ENCODE measurements at regions not wholly inside any gene's neighbourhood (a gene's known extent, or its start where the extent isn't known, plus 50 kb on each side); places are given as distances from the start of the nearest gene placed in this dataset.

GRCh38 chr12:107144441-107144840, 51.1 kb upstream of the CRY1 start:
- Histone ChIP-seq H3K27ac (ENCODE audit: low read depth in 1 of 2, low read length in 1 of 2) (no peak overlapping the region), H3K36me3 (ENCODE audit: control insufficient read depth in 2 of 2, insufficient read depth in 2 of 2, low read length in 1 of 2) (no peaks in the 10 kb centered on the region), H3K4me1 (ENCODE audit: control insufficient read depth in 2 of 2, insufficient read depth in 2 of 2, low read length in 2 of 2) (no peaks in the 10 kb centered on the region), H3K27me3 (ENCODE audit: control insufficient read depth in 2 of 2, insufficient read depth in 1 of 2, low read length in 1 of 2) (peaks cover 0 to 2% of the 10 kb centered on the region in 2 donors), H3K9me3 (ENCODE audit: control insufficient read depth in 2 of 2, insufficient read depth in 1 of 2, low read length in 1 of 2) (no peaks in the 10 kb centered on the region), H3K4me3 (ENCODE audit: low read length in 2 of 2) (no peak overlapping the region)
- DNase-seq (ENCODE audit: low read depth in 6 of 9, low spot score in 9 of 9), result no peak
- WGBS, result 95% methylated on average over 7 of the region's 7 CpGs

GRCh38 chr12:107144990-107145389, 51.6 kb upstream of the CRY1 start:
- 86% methylated on average over 2 of the region's 2 CpGs for WGBS
- no peaks in the 10 kb centered on the region for H3K9me3 ChIP-seq (ENCODE audit: control insufficient read depth in 2 of 2, insufficient read depth in 1 of 2, low read length in 1 of 2)
- no peak overlapping the region for H3K4me3 ChIP-seq (ENCODE audit: low read length in 2 of 2)
- no peak for DNase-seq (ENCODE audit: low read depth in 6 of 9, low spot score in 9 of 9)
- H3K4me1 ChIP-seq (ENCODE audit: control insufficient read depth in 2 of 2, insufficient read depth in 2 of 2, low read length in 2 of 2), result no peaks in the 10 kb centered on the region
- no peaks in the 10 kb centered on the region for H3K36me3 ChIP-seq (ENCODE audit: control insufficient read depth in 2 of 2, insufficient read depth in 2 of 2, low read length in 1 of 2)
- no peak overlapping the region for H3K27ac ChIP-seq (ENCODE audit: low read depth in 1 of 2, low read length in 1 of 2)
- peaks cover 0 to 2% of the 10 kb centered on the region in 2 donors for H3K27me3 ChIP-seq (ENCODE audit: control insufficient read depth in 2 of 2, insufficient read depth in 1 of 2, low read length in 1 of 2)

GRCh38 chr12:107145397-107145796, 52.0 kb upstream of the CRY1 start:
- DNase-seq (ENCODE audit: low read depth in 6 of 9, low spot score in 9 of 9), result no peak
- WGBS, result 77% methylated on average over 6 of the region's 6 CpGs
- no peaks in the 10 kb centered on the region for H3K9me3 ChIP-seq (ENCODE audit: control insufficient read depth in 2 of 2, insufficient read depth in 1 of 2, low read length in 1 of 2)
- no peaks in the 10 kb centered on the region for H3K4me1 ChIP-seq (ENCODE audit: control insufficient read depth in 2 of 2, insufficient read depth in 2 of 2, low read length in 2 of 2)
- H3K36me3 ChIP-seq (ENCODE audit: control insufficient read depth in 2 of 2, insufficient read depth in 2 of 2, low read length in 1 of 2), result no peaks in the 10 kb centered on the region
- H3K4me3 ChIP-seq (ENCODE audit: low read length in 2 of 2), result no peak overlapping the region
- H3K27ac ChIP-seq (ENCODE audit: low read depth in 1 of 2, low read length in 1 of 2), result no peak overlapping the region
- H3K27me3 ChIP-seq (ENCODE audit: control insufficient read depth in 2 of 2, insufficient read depth in 1 of 2, low read length in 1 of 2), result peaks cover 0 to 2% of the 10 kb centered on the region in 2 donors

- peaks cover 0 to 2% of the 10 kb centered on the region in 2 donors for H3K27me3 ChIP-seq (ENCODE audit: control insufficient read depth in 2 of 2, insufficient read depth in 1 of 2, low read length in 1 of 2)
- no peak overlapping the region for H3K27ac ChIP-seq (ENCODE audit: low read depth in 1 of 2, low read length in 1 of 2)
- 94% methylated on average over 2 of the region's 2 CpGs for WGBS
- no peak for DNase-seq (ENCODE audit: low read depth in 6 of 9, low spot score in 9 of 9)
- H3K4me3 ChIP-seq (ENCODE audit: low read length in 2 of 2), result no peak overlapping the region
- H3K36me3 ChIP-seq (ENCODE audit: control insufficient read depth in 2 of 2, insufficient read depth in 2 of 2, low read length in 1 of 2), result no peaks in the 10 kb centered on the region
- no peaks in the 10 kb centered on the region for H3K4me1 ChIP-seq (ENCODE audit: control insufficient read depth in 2 of 2, insufficient read depth in 2 of 2, low read length in 2 of 2)
- H3K9me3 ChIP-seq (ENCODE audit: control insufficient read depth in 2 of 2, insufficient read depth in 1 of 2, low read length in 1 of 2), result no peaks in the 10 kb centered on the region
Measured at GRCh38 chr12:107148107-107148506, 54.8 kb upstream of the CRY1 start.

- Histone ChIP-seq H3K4me1 (ENCODE audit: control insufficient read depth in 2 of 2, insufficient read depth in 2 of 2, low read length in 2 of 2) (no peaks in the 10 kb centered on the region), H3K27me3 (ENCODE audit: control insufficient read depth in 2 of 2, insufficient read depth in 1 of 2, low read length in 1 of 2) (no peaks in the 10 kb centered on the region), H3K9me3 (ENCODE audit: control insufficient read depth in 2 of 2, insufficient read depth in 1 of 2, low read length in 1 of 2) (no peaks in the 10 kb centered on the region), H3K36me3 (ENCODE audit: control insufficient read depth in 2 of 2, insufficient read depth in 2 of 2, low read length in 1 of 2) (no peaks in the 10 kb centered on the region), H3K4me3 (ENCODE audit: low read length in 2 of 2) (no peak overlapping the region), H3K27ac (ENCODE audit: low read depth in 1 of 2, low read length in 1 of 2) (no peak overlapping the region)
- DNase-seq (ENCODE audit: low read depth in 6 of 9, low spot score in 9 of 9), result no peak
- 95% methylated on average over 3 of the region's 3 CpGs for WGBS
Measured at GRCh38 chr12:107152315-107152714, 59.0 kb upstream of the CRY1 start.

GRCh38 chr12:107159384-107159900, 66.1 kb upstream of the CRY1 start:
- H3K27me3 ChIP-seq (ENCODE audit: control insufficient read depth in 2 of 2, insufficient read depth in 1 of 2, low read length in 1 of 2), result no peaks in the 10 kb centered on the region
- H3K4me3 ChIP-seq (ENCODE audit: low read length in 2 of 2), result no peak overlapping the region
- DNase-seq (ENCODE audit: low read depth in 6 of 9, low spot score in 9 of 9), result no peak
- no peaks in the 10 kb centered on the region for H3K36me3 ChIP-seq (ENCODE audit: control insufficient read depth in 2 of 2, insufficient read depth in 2 of 2, low read length in 1 of 2)
- no peak overlapping the region for H3K27ac ChIP-seq (ENCODE audit: low read depth in 1 of 2, low read length in 1 of 2)
- H3K4me1 ChIP-seq (ENCODE audit: control insufficient read depth in 2 of 2, insufficient read depth in 2 of 2, low read length in 2 of 2), result no peaks in the 10 kb centered on the region
- H3K9me3 ChIP-seq (ENCODE audit: control insufficient read depth in 2 of 2, insufficient read depth in 1 of 2, low read length in 1 of 2), result no peaks in the 10 kb centered on the region
- WGBS, result 98% methylated on average over 2 of the region's 2 CpGs

GRCh38 chr12:107163413-107163812, 70.1 kb upstream of the CRY1 start:
- WGBS, result 96% methylated on average over 4 of the region's 4 CpGs
- H3K27ac ChIP-seq (ENCODE audit: low read depth in 1 of 2, low read length in 1 of 2), result no peak overlapping the region
- DNase-seq (ENCODE audit: low read depth in 6 of 9, low spot score in 9 of 9), result no peak
- H3K9me3 ChIP-seq (ENCODE audit: control insufficient read depth in 2 of 2, insufficient read depth in 1 of 2, low read length in 1 of 2), result no peaks in the 10 kb centered on the region
- H3K36me3 ChIP-seq (ENCODE audit: control insufficient read depth in 2 of 2, insufficient read depth in 2 of 2, low read length in 1 of 2), result no peaks in the 10 kb centered on the region
- H3K4me3 ChIP-seq (ENCODE audit: low read length in 2 of 2), result no peak overlapping the region
- H3K27me3 ChIP-seq (ENCODE audit: control insufficient read depth in 2 of 2, insufficient read depth in 1 of 2, low read length in 1 of 2), result no peaks in the 10 kb centered on the region
- no peaks in the 10 kb centered on the region for H3K4me1 ChIP-seq (ENCODE audit: control insufficient read depth in 2 of 2, insufficient read depth in 2 of 2, low read length in 2 of 2)

- no peaks in the 10 kb centered on the region for H3K9me3 ChIP-seq (ENCODE audit: control insufficient read depth in 2 of 2, insufficient read depth in 1 of 2, low read length in 1 of 2)
- DNase-seq (ENCODE audit: low read depth in 6 of 9, low spot score in 9 of 9), result no peak
- H3K36me3 ChIP-seq (ENCODE audit: control insufficient read depth in 2 of 2, insufficient read depth in 2 of 2, low read length in 1 of 2), result no peaks in the 10 kb centered on the region
- no peaks in the 10 kb centered on the region for H3K27me3 ChIP-seq (ENCODE audit: control insufficient read depth in 2 of 2, insufficient read depth in 1 of 2, low read length in 1 of 2)
- WGBS, result 81% methylated on average over 1 of the region's 1 CpG
- H3K27ac ChIP-seq (ENCODE audit: low read depth in 1 of 2, low read length in 1 of 2), result no peak overlapping the region
- no peak overlapping the region for H3K4me3 ChIP-seq (ENCODE audit: low read length in 2 of 2)
- no peaks in the 10 kb centered on the region for H3K4me1 ChIP-seq (ENCODE audit: control insufficient read depth in 2 of 2, insufficient read depth in 2 of 2, low read length in 2 of 2)
Measured at GRCh38 chr12:107164392-107164791, 71.0 kb upstream of the CRY1 start.

- no peaks in the 10 kb centered on the region for H3K27me3 ChIP-seq (ENCODE audit: control insufficient read depth in 2 of 2, insufficient read depth in 1 of 2, low read length in 1 of 2)
- no peaks in the 10 kb centered on the region for H3K4me1 ChIP-seq (ENCODE audit: control insufficient read depth in 2 of 2, insufficient read depth in 2 of 2, low read length in 2 of 2)
- no peak for DNase-seq (ENCODE audit: low read depth in 6 of 9, low spot score in 9 of 9)
- WGBS, result 97% methylated on average over 1 of the region's 1 CpG
- H3K27ac ChIP-seq (ENCODE audit: low read depth in 1 of 2, low read length in 1 of 2), result no peak overlapping the region
- H3K9me3 ChIP-seq (ENCODE audit: control insufficient read depth in 2 of 2, insufficient read depth in 1 of 2, low read length in 1 of 2), result no peaks in the 10 kb centered on the region
- H3K4me3 ChIP-seq (ENCODE audit: low read length in 2 of 2), result no peak overlapping the region
- no peaks in the 10 kb centered on the region for H3K36me3 ChIP-seq (ENCODE audit: control insufficient read depth in 2 of 2, insufficient read depth in 2 of 2, low read length in 1 of 2)
Measured at GRCh38 chr12:107165581-107165980, 72.2 kb upstream of the CRY1 start.

- Histone ChIP-seq H3K27me3 (ENCODE audit: control insufficient read depth in 2 of 2, insufficient read depth in 1 of 2, low read length in 1 of 2) (no peaks in the 10 kb centered on the region), H3K9me3 (ENCODE audit: control insufficient read depth in 2 of 2, insufficient read depth in 1 of 2, low read length in 1 of 2) (no peaks in the 10 kb centered on the region), H3K36me3 (ENCODE audit: control insufficient read depth in 2 of 2, insufficient read depth in 2 of 2, low read length in 1 of 2) (no peaks in the 10 kb centered on the region), H3K4me1 (ENCODE audit: control insufficient read depth in 2 of 2, insufficient read depth in 2 of 2, low read length in 2 of 2) (no peaks in the 10 kb centered on the region), H3K27ac (ENCODE audit: low read depth in 1 of 2, low read length in 1 of 2) (no peak overlapping the region), H3K4me3 (ENCODE audit: low read length in 2 of 2) (no peak overlapping the region)
- 64% methylated on average over 3 of the region's 3 CpGs for WGBS
- DNase-seq (ENCODE audit: low read depth in 6 of 9, low spot score in 9 of 9), result no peak
Measured at GRCh38 chr12:107167756-107168155, 74.4 kb upstream of the CRY1 start.
